Activated B cell treated with CpG ODN at 0.5 μM for 24 hours (primary cell): ENCODE measurements at regions not wholly inside any gene's neighbourhood (a gene's known extent, or its start where the extent isn't known, plus 50 kb on each side); places are given as distances from the start of the nearest gene placed in this dataset.

Experiments
- ATAC-seq: fragments of 200-7000 bp; cut with Tn5 transposase; one replicate; pipeline ENCODE4 v1.10.0; 2021; ENCODE audit warnings: low read depth, mild to moderate bottlenecking, moderate library complexity
- CTCF ChIA-PET: fragments of 350-600 bp; sonication (Branson Sonifier 250); formaldehyde crosslinking; loops from one replicate; lab custom pipeline; 2021; ENCODE audit warnings: antibody characterized with exemption; lab: Charles Lee
- POLR2A ChIA-PET: fragments of 350-600 bp; sonication (Branson Sonifier 250); formaldehyde crosslinking; loops from one replicate; lab custom pipeline; 2021; ENCODE audit warnings: antibody characterized with exemption; lab: Charles Lee
- DNase-seq: peaks from one replicate; pipeline ENCODE4 v3.0.0; 2022
- H3K27ac Mint-ChIP-seq: one replicate; pipeline ENCODE4 v1.8.0; 2020; ENCODE audit warnings: mixed read lengths
- H3K27me3 Mint-ChIP-seq: one replicate; pipeline ENCODE4 v1.8.0; 2021; ENCODE audit warnings: mixed read lengths
- H3K36me3 Mint-ChIP-seq: one replicate; pipeline ENCODE4 v1.8.0; 2021; ENCODE audit warnings: low read depth, mixed read lengths
- H3K4me1 Mint-ChIP-seq: one replicate; pipeline ENCODE4 v1.8.0; 2021; ENCODE audit warnings: mixed read lengths
- H3K4me3 Mint-ChIP-seq: one replicate; pipeline ENCODE4 v1.8.0; 2020; ENCODE audit warnings: mild to moderate bottlenecking, mixed read lengths
- H3K9me3 Mint-ChIP-seq: one replicate; pipeline ENCODE4 v1.8.0; 2020; ENCODE audit warnings: mixed read lengths
- intact Hi-C: fragments of 100-400 bp; cut with micrococcal nuclease; formaldehyde crosslinking; loops from one replicate; pipeline ENCODE4 v1.15.1; 2024
- TF ChIP-seq, protein P1 (sequence below): fragments of 200-600 bp; IDR thresholded peaks from one replicate; pipeline ENCODE4 v1.8.0; 2022; ENCODE audit warnings: antibody characterized with exemption, mild to moderate bottlenecking

DNA sequence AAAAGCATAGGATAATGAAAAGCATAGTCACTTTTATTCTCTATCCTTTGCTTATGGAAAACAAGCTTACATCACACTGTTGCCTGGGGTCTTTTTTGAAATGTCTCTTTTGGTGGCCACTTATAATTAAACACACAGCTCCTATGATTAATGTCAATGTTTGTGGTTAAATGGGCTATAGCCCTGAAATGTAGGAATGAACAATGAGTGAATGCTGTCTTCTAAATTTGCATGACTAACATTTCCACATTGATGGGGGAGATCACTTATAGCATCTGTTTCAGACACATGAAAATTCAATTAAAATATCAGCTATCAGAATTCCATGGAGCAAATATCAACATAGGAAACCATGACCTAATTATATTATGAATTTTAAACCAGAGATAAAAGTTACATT is 171.4 kb upstream of the FAT3 start:
- Mint-ChIP-seq H3K27ac (no peak overlapping the region), H3K4me3 (no peak overlapping the region), H3K27me3 (no peaks in the 10 kb centered on the region), H3K36me3 (no peaks in the 10 kb centered on the region), H3K9me3 (peaks cover 4% of the 10 kb centered on the region), H3K4me1 (no peaks in the 10 kb centered on the region)
- ChIA-PET CTCF (no interaction called here), POLR2A (no interaction called here)
- DNase-seq (no peak), ATAC-seq (no peak)
- TF ChIP-seq, protein P1, sequence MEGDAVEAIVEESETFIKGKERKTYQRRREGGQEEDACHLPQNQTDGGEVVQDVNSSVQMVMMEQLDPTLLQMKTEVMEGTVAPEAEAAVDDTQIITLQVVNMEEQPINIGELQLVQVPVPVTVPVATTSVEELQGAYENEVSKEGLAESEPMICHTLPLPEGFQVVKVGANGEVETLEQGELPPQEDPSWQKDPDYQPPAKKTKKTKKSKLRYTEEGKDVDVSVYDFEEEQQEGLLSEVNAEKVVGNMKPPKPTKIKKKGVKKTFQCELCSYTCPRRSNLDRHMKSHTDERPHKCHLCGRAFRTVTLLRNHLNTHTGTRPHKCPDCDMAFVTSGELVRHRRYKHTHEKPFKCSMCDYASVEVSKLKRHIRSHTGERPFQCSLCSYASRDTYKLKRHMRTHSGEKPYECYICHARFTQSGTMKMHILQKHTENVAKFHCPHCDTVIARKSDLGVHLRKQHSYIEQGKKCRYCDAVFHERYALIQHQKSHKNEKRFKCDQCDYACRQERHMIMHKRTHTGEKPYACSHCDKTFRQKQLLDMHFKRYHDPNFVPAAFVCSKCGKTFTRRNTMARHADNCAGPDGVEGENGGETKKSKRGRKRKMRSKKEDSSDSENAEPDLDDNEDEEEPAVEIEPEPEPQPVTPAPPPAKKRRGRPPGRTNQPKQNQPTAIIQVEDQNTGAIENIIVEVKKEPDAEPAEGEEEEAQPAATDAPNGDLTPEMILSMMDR = no peak
- intact Hi-C loops = no loop called here

DNA sequence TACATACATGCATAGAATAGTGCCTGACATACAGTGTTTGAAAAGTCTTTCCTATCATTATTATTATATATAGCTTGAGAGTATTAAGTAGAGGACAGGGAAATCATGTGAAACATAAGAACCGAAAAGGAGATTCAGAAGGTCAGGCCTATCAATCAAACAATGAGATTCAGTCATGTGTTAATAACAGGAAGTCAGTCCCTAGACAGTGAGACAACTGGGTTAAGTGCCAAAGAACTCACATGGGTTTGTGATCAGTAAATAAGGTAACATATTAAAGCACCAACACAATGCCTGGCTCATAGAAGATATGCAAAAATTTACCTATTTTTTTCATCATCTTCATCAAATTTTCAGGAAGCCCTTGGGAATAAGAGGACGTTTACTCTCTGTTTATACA is 174.3 kb upstream of the FAT3 start:
- H3K36me3 Mint-ChIP-seq = no peaks in the 10 kb centered on the region
- no peak overlapping the region for H3K4me3 Mint-ChIP-seq
- DNase-seq (no peak), ATAC-seq (no peak)
- CTCF ChIA-PET = no interaction called here
- H3K27me3 Mint-ChIP-seq = no peaks in the 10 kb centered on the region
- POLR2A ChIA-PET = no interaction called here
- H3K27ac Mint-ChIP-seq = no peak overlapping the region
- intact Hi-C loops = no loop called here
- peaks cover 9% of the 10 kb centered on the region for H3K9me3 Mint-ChIP-seq
- H3K4me1 Mint-ChIP-seq = no peaks in the 10 kb centered on the region
- TF ChIP-seq, protein P1 = no peak

DNA sequence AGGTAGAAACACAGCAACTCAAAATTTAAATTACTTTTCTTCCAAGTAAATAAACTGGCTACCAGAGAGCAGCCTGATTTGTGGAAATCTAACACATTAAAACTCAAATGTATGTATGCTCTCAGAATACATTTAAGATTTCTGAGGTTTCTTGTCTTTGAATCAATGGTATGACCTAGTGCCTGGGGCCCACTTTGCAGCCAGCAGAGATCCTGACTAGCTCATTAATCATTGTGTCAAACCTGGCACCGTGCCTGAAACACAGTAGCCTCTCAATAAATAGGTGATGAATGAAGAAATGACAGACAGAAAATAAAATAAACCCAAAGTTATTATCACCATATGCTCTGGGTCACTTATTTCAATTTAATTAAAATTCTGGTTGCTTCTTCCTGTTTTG is 176.2 kb upstream of the FAT3 start:
- H3K27me3 Mint-ChIP-seq = no peaks in the 10 kb centered on the region
- peaks cover 5% of the 10 kb centered on the region for H3K9me3 Mint-ChIP-seq
- CTCF ChIA-PET = no interaction called here
- no peak overlapping the region for H3K4me3 Mint-ChIP-seq
- ATAC-seq = no peak
- DNase-seq = no peak
- H3K4me1 Mint-ChIP-seq = no peaks in the 10 kb centered on the region
- intact Hi-C loops = no loop called here
- TF ChIP-seq, protein P1 = no peak
- H3K27ac Mint-ChIP-seq = no peak overlapping the region
- POLR2A ChIA-PET = no interaction called here
- H3K36me3 Mint-ChIP-seq = no peaks in the 10 kb centered on the region

DNA sequence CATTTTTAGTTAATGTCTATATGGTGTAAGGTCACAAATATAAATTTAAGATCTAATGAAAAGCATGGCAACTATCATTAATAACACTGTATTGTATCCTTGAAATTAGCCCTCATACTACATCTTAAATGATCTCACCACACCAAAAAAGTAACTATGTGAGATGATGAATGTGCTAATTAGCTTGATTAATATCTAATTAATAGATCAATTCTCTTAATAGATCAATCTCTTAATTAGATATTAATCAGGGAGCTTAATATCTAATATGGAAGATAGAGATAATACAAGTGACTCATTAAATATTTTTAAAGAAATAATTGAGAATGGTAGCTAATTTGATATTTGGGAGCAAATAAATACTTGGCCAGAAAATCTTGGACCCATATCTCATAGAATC is 178.5 kb upstream of the FAT3 start:
- no peak for DNase-seq
- intact Hi-C loops = no loop called here
- Mint-ChIP-seq H3K4me3 (no peak overlapping the region), H3K9me3 (peaks cover 5% of the 10 kb centered on the region), H3K27me3 (no peaks in the 10 kb centered on the region), H3K4me1 (no peaks in the 10 kb centered on the region), H3K36me3 (no peaks in the 10 kb centered on the region), H3K27ac (no peak overlapping the region)
- ATAC-seq = no peak
- POLR2A ChIA-PET = no interaction called here
- TF ChIP-seq, protein P1 = no peak
- CTCF ChIA-PET = no interaction called here

DNA sequence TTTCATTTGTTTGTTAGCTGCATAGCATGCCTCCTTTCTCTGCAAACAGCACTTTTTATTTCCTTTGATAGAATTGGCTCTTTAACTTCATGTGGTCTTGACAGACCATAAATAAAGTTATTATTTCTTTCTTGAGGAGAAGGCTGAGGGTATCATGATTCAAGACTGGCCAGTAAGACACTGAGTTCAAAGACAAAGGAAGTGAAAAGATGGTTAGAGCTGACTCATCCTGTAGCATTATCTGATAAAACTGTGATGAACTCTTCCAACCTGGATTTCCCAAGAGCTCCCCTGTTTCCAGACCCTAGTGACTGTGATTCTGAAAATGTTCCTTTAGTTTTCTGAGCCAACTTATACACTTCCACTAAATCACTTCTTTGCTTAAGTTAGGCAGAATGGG is 179.3 kb upstream of the FAT3 start:
- ATAC-seq (no peak), DNase-seq (no peak)
- Mint-ChIP-seq H3K4me3 (no peak overlapping the region), H3K4me1 (no peaks in the 10 kb centered on the region), H3K36me3 (no peaks in the 10 kb centered on the region), H3K27me3 (no peaks in the 10 kb centered on the region), H3K27ac (no peak overlapping the region), H3K9me3 (peaks cover 5% of the 10 kb centered on the region)
- TF ChIP-seq, protein P1 = no peak
- CTCF ChIA-PET = no interaction called here
- POLR2A ChIA-PET = no interaction called here
- intact Hi-C loops = no loop called here
